ENCODE measurements at regions not wholly inside any gene's neighbourhood (a gene's known extent, or its start where the extent isn't known, plus 50 kb on each side); places are given as distances from the start of the nearest gene placed in this dataset.

DNA sequence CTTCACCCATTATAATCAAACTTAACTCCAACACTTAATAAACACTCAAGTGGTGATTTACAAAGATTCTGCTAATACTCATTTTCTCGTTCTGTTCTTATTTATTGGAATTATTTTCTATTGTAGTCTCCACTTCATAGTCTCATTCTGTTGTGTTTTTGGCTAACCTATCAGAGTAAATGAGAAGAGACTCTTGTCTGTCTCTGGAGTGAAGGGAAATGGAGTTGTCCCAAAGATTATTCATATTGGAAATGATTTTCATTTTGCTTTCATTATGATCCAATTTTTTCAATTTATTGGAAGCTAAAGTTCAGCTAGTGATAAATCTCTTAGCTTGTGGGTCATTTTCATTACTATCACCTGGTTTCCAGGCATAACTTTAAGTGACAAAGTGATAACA, 454.9 kb upstream of the JAG1 start:
- 70 to 74% methylated on average over 1 of the region's 1 CpG for WGBS, 2 donors

DNA sequence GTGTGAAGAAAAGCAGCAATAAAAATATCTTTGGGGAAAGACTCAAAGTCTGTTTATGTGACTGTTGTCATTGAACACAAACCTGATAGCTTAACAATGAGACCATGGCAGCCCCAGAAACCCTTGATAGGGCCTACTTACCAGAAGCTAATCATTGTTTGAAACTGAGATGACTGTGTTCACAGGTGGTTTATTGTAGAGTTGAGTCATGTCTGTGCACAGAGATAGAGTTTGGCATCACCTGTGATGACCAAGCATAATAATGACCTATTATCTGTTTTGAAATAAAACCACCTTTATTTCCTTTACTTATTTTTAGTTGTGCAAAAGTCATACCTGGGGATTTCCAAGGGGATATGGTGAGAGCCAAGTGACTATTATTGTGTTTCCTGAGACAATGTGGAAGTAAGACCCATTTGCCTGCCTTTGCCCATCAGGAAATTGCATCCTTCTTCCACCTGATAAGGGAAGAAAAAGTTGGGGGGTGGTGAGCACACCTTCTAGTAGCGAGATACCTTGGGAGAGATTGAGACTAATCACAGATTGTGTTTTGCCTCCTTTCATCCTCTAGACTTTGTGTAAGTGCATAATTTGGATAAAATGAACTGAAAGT, 456.9 kb upstream of the JAG1 start:
- 63 to 64% methylated on average over 1 of the region's 1 CpG for WGBS, 2 donors
- no peaks in the 10 kb centered on the region for H3K9me3 ChIP-seq
- no peaks in the 10 kb centered on the region for H3K36me3 ChIP-seq
- no peak overlapping the region for H3K27ac ChIP-seq
- H3K4me1 ChIP-seq: no peaks in the 10 kb centered on the region
- no peak for TF ChIP-seq POLR2A (IDR thresholded peaks at IDR 0.05)
- TF ChIP-seq, protein P1, sequence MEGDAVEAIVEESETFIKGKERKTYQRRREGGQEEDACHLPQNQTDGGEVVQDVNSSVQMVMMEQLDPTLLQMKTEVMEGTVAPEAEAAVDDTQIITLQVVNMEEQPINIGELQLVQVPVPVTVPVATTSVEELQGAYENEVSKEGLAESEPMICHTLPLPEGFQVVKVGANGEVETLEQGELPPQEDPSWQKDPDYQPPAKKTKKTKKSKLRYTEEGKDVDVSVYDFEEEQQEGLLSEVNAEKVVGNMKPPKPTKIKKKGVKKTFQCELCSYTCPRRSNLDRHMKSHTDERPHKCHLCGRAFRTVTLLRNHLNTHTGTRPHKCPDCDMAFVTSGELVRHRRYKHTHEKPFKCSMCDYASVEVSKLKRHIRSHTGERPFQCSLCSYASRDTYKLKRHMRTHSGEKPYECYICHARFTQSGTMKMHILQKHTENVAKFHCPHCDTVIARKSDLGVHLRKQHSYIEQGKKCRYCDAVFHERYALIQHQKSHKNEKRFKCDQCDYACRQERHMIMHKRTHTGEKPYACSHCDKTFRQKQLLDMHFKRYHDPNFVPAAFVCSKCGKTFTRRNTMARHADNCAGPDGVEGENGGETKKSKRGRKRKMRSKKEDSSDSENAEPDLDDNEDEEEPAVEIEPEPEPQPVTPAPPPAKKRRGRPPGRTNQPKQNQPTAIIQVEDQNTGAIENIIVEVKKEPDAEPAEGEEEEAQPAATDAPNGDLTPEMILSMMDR (IDR thresholded peaks at IDR 0.05): no peak
- no peak overlapping the region for H3K4me3 ChIP-seq
- intact Hi-C loops (cut with DNase I): no loop called here
- H3K27me3 ChIP-seq: no peaks in the 10 kb centered on the region
- no peak for DNase-seq

More for the DNA sequence above, 454.9 kb upstream of the JAG1 start:
- TF ChIP-seq, protein P1 (IDR thresholded peaks at IDR 0.05): no peak
- no peak for TF ChIP-seq POLR2A (IDR thresholded peaks at IDR 0.05)
- Histone ChIP-seq H3K27ac (no peak overlapping the region), H3K4me3 (no peak overlapping the region), H3K9me3 (no peaks in the 10 kb centered on the region), H3K4me1 (no peaks in the 10 kb centered on the region), H3K27me3 (no peaks in the 10 kb centered on the region), H3K36me3 (no peaks in the 10 kb centered on the region)
- no peak for DNase-seq
- intact Hi-C loops (cut with DNase I): no loop called here

DNA sequence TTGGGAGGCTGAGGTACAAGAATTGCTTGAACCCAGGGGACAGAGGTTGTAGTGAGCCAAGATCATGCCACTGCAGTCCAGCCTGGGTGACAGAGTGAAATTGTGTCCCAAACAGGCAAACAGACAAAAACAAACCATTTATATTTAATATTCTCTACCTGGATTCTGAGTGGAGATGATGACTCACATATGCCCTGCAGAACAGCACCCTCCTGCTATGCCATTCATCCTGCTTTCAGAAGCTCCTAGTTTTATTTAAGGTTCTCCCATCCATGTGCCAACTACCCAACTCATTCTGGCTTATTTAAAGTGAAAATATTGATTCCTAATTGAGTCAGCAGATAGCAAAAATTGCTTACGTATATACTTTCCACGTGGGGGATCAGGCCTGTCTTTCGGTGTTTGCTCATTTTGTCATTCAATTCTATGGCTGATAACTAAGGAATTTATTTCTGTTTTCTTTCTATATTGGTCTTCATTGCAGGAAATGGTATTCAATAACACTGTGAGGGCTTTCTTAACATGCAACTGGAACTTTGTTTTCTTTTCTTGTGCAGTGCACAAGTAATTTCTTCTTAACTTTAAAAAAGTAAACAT, 459.1 kb upstream of the JAG1 start:
- H3K4me3 ChIP-seq: no peak overlapping the region
- H3K36me3 ChIP-seq: no peaks in the 10 kb centered on the region
- H3K27ac ChIP-seq: no peak overlapping the region
- no peak for TF ChIP-seq POLR2A (IDR thresholded peaks at IDR 0.05)
- TF ChIP-seq, protein P1 (IDR thresholded peaks at IDR 0.05): no peak
- no peaks in the 10 kb centered on the region for H3K4me1 ChIP-seq
- intact Hi-C loops (cut with DNase I): no loop called here
- no peaks in the 10 kb centered on the region for H3K9me3 ChIP-seq
- no peaks in the 10 kb centered on the region for H3K27me3 ChIP-seq
- WGBS, 2 donors: 49 to 64% methylated on average over 3 of the region's 3 CpGs
- DNase-seq: no peak

DNA sequence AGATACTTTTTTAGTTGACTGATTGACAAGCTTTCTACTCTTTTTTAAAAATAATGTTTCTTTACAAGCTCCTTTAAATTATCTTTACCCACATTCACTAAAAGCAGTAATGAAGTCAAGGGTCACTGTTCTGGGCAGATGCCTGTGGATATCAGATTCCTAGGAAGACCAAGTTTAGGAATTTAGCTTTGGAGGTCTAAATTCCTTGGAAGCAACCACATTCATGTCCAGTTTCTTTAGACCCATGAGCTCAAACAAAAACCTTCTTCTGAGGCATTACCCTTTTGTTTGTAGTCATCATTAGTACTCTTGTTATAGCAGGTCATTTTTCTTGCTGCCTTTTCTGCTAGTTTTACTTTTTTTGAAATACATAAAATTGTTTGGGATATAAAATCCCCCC, 462.9 kb upstream of the JAG1 start:
- H3K4me3 ChIP-seq: no peak overlapping the region
- no peaks in the 10 kb centered on the region for H3K27me3 ChIP-seq
- H3K9me3 ChIP-seq: no peaks in the 10 kb centered on the region
- H3K36me3 ChIP-seq: no peaks in the 10 kb centered on the region
- intact Hi-C loops (cut with DNase I): no loop called here
- TF ChIP-seq POLR2A (IDR thresholded peaks at IDR 0.05): no peak
- TF ChIP-seq, protein P1 (IDR thresholded peaks at IDR 0.05): no peak
- H3K4me1 ChIP-seq: peaks cover 0 to 8% (median 4%) of the 10 kb centered on the region in 3 donors
- H3K27ac ChIP-seq: no peak overlapping the region
- DNase-seq: no peak

DNA sequence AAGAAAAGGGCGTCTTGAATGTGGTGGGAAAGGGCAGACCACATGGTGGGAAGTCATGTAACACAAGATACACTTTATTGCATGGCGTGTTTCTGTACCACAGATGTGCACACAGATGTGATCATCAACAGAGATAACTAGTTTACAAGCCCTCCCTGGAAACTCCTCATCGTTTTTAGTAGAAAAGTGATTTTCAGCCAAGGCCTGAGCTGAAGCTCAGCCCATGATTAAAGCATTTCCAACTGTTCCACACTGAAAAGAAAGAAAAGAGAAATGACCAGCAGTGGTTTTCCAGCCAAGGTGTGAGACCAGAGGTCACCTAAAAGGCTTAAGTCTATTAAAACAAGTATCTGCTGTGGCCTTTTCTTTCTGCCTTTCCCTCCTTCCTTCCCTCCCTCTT, 463.9 kb upstream of the JAG1 start:
- no peak for DNase-seq
- H3K9me3 ChIP-seq: no peaks in the 10 kb centered on the region
- 74 to 80% methylated on average over 3 of the region's 3 CpGs for WGBS, 2 donors
- H3K27ac ChIP-seq: no peak overlapping the region
- H3K4me1 ChIP-seq: peaks cover 0 to 8% (median 4%) of the 10 kb centered on the region in 3 donors
- no peaks in the 10 kb centered on the region for H3K36me3 ChIP-seq
- H3K4me3 ChIP-seq: no peak overlapping the region
- no peaks in the 10 kb centered on the region for H3K27me3 ChIP-seq
- no peak for TF ChIP-seq POLR2A (IDR thresholded peaks at IDR 0.05)
- TF ChIP-seq, protein P1 (IDR thresholded peaks at IDR 0.05): no peak
- intact Hi-C loops (cut with DNase I): no loop called here
